IMR-90 (cell line): ENCODE measurements at regions not wholly inside any gene's neighbourhood (a gene's known extent, or its start where the extent isn't known, plus 50 kb on each side); places are given as distances from the start of the nearest gene placed in this dataset.

ENCODE experiments used
- ATAC-seq: fragments of 200-7000 bp; cut with Tn5 transposase; 2 replicates; pipeline ENCODE4 v1.9.1; 2020; ENCODE audit warnings: low read depth, mild to moderate bottlenecking, moderate library complexity
- BruUV-seq: library from RNA; stranded (reverse); fragments of 400-500 nt; replicated peaks from 2 replicates; lab custom pipeline; 2021; lab: Mats Ljungman, UMichigan
- CTCF ChIA-PET: fragments of 300-600 bp; formaldehyde crosslinking; extraction: SDS; loops from one replicate; lab custom pipeline; 2021; ENCODE audit warnings: antibody characterized with exemption; lab: Yijun Ruan, JAX
- POLR2A ChIA-PET: fragments of 300-600 bp; sonication (Branson Sonifier 250); formaldehyde crosslinking; loops from one replicate; lab custom pipeline; 2022; ENCODE audit warnings: antibody characterized with exemption; ENCODE audit not compliant: unreplicated experiment; lab: Charles Lee
- DNase-seq: peaks from one replicate; pipeline ENCODE4 v3.0.0; 2013
- H2AFZ ChIP-seq: replicated peaks from 2 replicates; pipeline ENCODE3; 2013; ENCODE audit warnings: low read length, mild to moderate bottlenecking; ENCODE audit not compliant: poor library complexity
- H2AK5ac ChIP-seq: 2 replicates; pipeline ENCODE4 v1.6.1; 2013; ENCODE audit warnings: low read depth, low read length, inconsistent platforms
- H2AK9ac ChIP-seq: replicated peaks from 2 replicates; pipeline ENCODE3; 2013; ENCODE audit warnings: mild to moderate bottlenecking, low read depth, low read length, moderate library complexity; ENCODE audit not compliant: poor library complexity
- H2BK120ac ChIP-seq: 2 replicates; pipeline ENCODE4 v1.6.1; 2013; ENCODE audit warnings: low read depth, low read length, inconsistent platforms
- H2BK15ac ChIP-seq: 3 replicates; pipeline ENCODE4 v1.6.1; 2013; ENCODE audit warnings: low read depth, low read length, inconsistent platforms
- H2BK20ac ChIP-seq: 2 replicates; pipeline ENCODE4 v1.6.1; 2013; ENCODE audit warnings: low read depth, mild to moderate bottlenecking, inconsistent platforms, low read length, moderate library complexity
- H2BK5ac ChIP-seq: 2 replicates; pipeline ENCODE4 v1.6.1; 2013; ENCODE audit warnings: mild to moderate bottlenecking, low read depth, low read length, inconsistent platforms; ENCODE audit not compliant: poor library complexity, severe bottlenecking
- H3K14ac ChIP-seq: replicated peaks from 2 replicates; pipeline ENCODE4 v1.6.1; 2013; ENCODE audit warnings: low read depth, low read length, inconsistent platforms
- H3K18ac ChIP-seq: 2 replicates; pipeline ENCODE4 v1.6.1; 2013; ENCODE audit warnings: low read depth, low read length, control low read depth
- H3K23ac ChIP-seq: 2 replicates; pipeline ENCODE4 v1.6.1; 2013; ENCODE audit warnings: low read depth, low read length, inconsistent platforms
- H3K27ac ChIP-seq: 2 replicates; pipeline ENCODE4 v1.5.1; 2013; ENCODE audit warnings: mild to moderate bottlenecking, control low read depth, low read length; ENCODE audit not compliant: insufficient read depth
- H3K27me3 ChIP-seq: 2 replicates; pipeline ENCODE4 v1.6.1; 2013; ENCODE audit warnings: low read length; ENCODE audit not compliant: control insufficient read depth, insufficient read depth
- H3K36me3 ChIP-seq: 2 replicates; pipeline ENCODE4 v1.6.1; 2013; ENCODE audit warnings: low read length, mixed read lengths; ENCODE audit not compliant: control insufficient read depth, insufficient read depth
- H3K4ac ChIP-seq: 2 replicates; pipeline ENCODE4 v1.6.1; 2013; ENCODE audit warnings: low read depth, low read length, inconsistent platforms
- H3K4me1 ChIP-seq: 2 replicates; pipeline ENCODE4 v1.6.1; 2013; ENCODE audit warnings: low read length, mixed read lengths; ENCODE audit not compliant: control insufficient read depth, insufficient read depth
- H3K4me2 ChIP-seq: 2 replicates; pipeline ENCODE4 v1.6.1; 2013; ENCODE audit warnings: low read depth, mild to moderate bottlenecking, control low read depth, low read length, moderate library complexity
- H3K4me3 ChIP-seq: 2 replicates; pipeline ENCODE4 v1.5.1; 2013; ENCODE audit warnings: low read depth, mild to moderate bottlenecking, control low read depth, low read length, moderate library complexity; ENCODE audit not compliant: insufficient read depth
- H3K56ac ChIP-seq: 2 replicates; pipeline ENCODE4 v1.6.1; 2013; ENCODE audit warnings: low read length, inconsistent platforms; ENCODE audit not compliant: insufficient read depth; ENCODE audit errors: extremely low read depth
- H3K79me1 ChIP-seq, 2 experiments: 2 replicates each; pipeline ENCODE4 v1.6.1; 2013; ENCODE audit warnings: low read length in 2 of 2, inconsistent platforms in 1 of 2, low read depth in 1 of 2
- H3K9ac ChIP-seq: 2 replicates; pipeline ENCODE4 v1.6.1; 2013; ENCODE audit warnings: low read depth, low read length, control low read depth
- H3K9me1 ChIP-seq: 2 replicates; pipeline ENCODE4 v1.6.1; 2013; ENCODE audit warnings: low read length, inconsistent platforms; ENCODE audit not compliant: insufficient read depth
- H3K9me3 ChIP-seq: 2 replicates; pipeline ENCODE4 v1.6.1; 2013; ENCODE audit warnings: low read length; ENCODE audit not compliant: control insufficient read depth, insufficient read depth
- H4K20me1 ChIP-seq: 2 replicates; pipeline ENCODE4 v1.6.1; 2013; ENCODE audit warnings: low read length, inconsistent platforms; ENCODE audit not compliant: insufficient read depth
- H4K5ac ChIP-seq: 2 replicates; pipeline ENCODE4 v1.6.1; 2013; ENCODE audit warnings: mild to moderate bottlenecking, low read depth, low read length, control low read depth
- H4K8ac ChIP-seq, 2 experiments: 2 replicates each; pipeline ENCODE4 v1.6.1; 2013; ENCODE audit warnings: low read depth in 2 of 2, low read length in 2 of 2, control low read depth in 1 of 2, inconsistent platforms in 1 of 2
- H4K91ac ChIP-seq: 2 replicates; pipeline ENCODE4 v1.6.1; 2013; ENCODE audit warnings: low read depth, low read length, inconsistent platforms; ENCODE audit not compliant: insufficient read depth
- BHLHE40 ChIP-seq: fragments of 150-350 bp; IDR thresholded peaks from 2 replicates; pipeline ENCODE4 v1.6.1; 2016; ENCODE audit warnings: mild to moderate bottlenecking, low read depth, low read length
- CEBPB ChIP-seq: IDR thresholded peaks from 2 replicates; pipeline ENCODE4 v1.6.1; 2012; ENCODE audit warnings: low read depth, low read length, improper control_type of control experiment
- CHD1 ChIP-seq: IDR thresholded peaks from 2 replicates; pipeline ENCODE4 v1.6.1; 2012; ENCODE audit warnings: low read depth, low read length, improper control_type of control experiment
- MAFK ChIP-seq: IDR thresholded peaks from 2 replicates; pipeline ENCODE4 v1.6.1; 2012; ENCODE audit warnings: low read depth, low read length, improper control_type of control experiment
- MAZ ChIP-seq: IDR thresholded peaks from 2 replicates; pipeline ENCODE4 v1.6.1; 2012; ENCODE audit warnings: low read depth, mild to moderate bottlenecking, low read length, improper control_type of control experiment, moderate library complexity, borderline replicate concordance
- NFE2L2 ChIP-seq: fragments of 150-350 bp; IDR thresholded peaks from 2 replicates; pipeline ENCODE4 v1.6.1; 2016; ENCODE audit warnings: low read depth, mild to moderate bottlenecking, low read length
- POLR2A ChIP-seq: IDR thresholded peaks from 2 replicates; pipeline ENCODE4 v1.6.1; 2012; ENCODE audit warnings: mild to moderate bottlenecking, low read depth, low read length
- RCOR1 ChIP-seq: IDR thresholded peaks from 2 replicates; pipeline ENCODE4 v1.6.1; 2012; ENCODE audit warnings: mild to moderate bottlenecking, low read length, improper control_type of control experiment; ENCODE audit not compliant: insufficient replicate concordance
- RFX5 ChIP-seq: IDR thresholded peaks from 2 replicates; pipeline ENCODE4 v1.8.0; 2012; ENCODE audit warnings: low read depth, mild to moderate bottlenecking, low read length, moderate library complexity
- SMC3 ChIP-seq: fragments of 150-350 bp; IDR thresholded peaks from 2 replicates; pipeline ENCODE4 v1.6.1; 2016; ENCODE audit warnings: low read depth, mild to moderate bottlenecking, antibody characterized with exemption, low read length, moderate library complexity
- WGBS, 2 experiments: methylation state at CpG; one replicate each; pipeline versions ENCODE4 v1.1.5 to v1.1.7; 2013; ENCODE audit warnings: missing lambda C conversion rate in 2 of 2; ENCODE audit not compliant: insufficient read length in 1 of 2; ENCODE audit errors: extremely low coverage in 2 of 2; 5-methylcytosine and 5-hydroxymethylcytosine counted together
- dilution Hi-C: fragments of 300-500 bp; cut with HindIII; formaldehyde crosslinking; loops from one replicate; pipeline ENCODE4 v1.14.3; 2018; ENCODE audit warnings: low sequenced_read_pairs; ENCODE audit not compliant: unreplicated experiment
- in situ Hi-C: fragments of 300-500 bp; cut with MboI; formaldehyde crosslinking; loops from 3 replicates; pipeline ENCODE4 v1.14.3; 2019; ENCODE audit warnings: low sequenced_read_pairs, inconsistent platforms, mixed read lengths
- intact Hi-C: fragments of 100-400 bp; cut with micrococcal nuclease; formaldehyde crosslinking; loops from 2 replicates; pipeline ENCODE4 v1.10.0; 2022
- TF ChIP-seq, protein P1 (sequence below): fragments of 150-350 bp; IDR thresholded peaks from 2 replicates; pipeline ENCODE4 v1.6.1; 2016; ENCODE audit warnings: low read depth, mild to moderate bottlenecking, low read length, moderate library complexity, borderline replicate concordance

DNA sequence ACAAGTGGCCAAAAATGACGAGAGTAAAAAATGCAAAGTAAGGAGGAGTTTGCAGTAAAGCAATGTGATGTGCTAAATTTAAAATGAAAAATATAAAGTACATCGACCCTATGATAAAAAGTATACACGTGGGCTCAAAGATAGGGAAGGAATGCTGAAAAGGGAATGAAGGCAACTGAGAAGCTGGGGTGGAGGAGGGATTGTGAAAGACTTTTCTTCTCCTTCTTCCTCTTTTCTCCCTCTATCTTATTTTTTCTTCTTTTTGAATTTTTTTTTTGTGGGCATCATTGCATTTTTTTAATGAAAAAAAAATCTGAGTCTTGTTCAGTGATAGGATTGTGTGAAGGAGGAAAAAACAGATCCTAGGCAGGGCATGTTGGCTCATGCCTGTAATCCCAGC lies 57.6 kb upstream of the STK17B start:
- no peak overlapping the region for H3K18ac ChIP-seq
- TF ChIP-seq, protein P1, sequence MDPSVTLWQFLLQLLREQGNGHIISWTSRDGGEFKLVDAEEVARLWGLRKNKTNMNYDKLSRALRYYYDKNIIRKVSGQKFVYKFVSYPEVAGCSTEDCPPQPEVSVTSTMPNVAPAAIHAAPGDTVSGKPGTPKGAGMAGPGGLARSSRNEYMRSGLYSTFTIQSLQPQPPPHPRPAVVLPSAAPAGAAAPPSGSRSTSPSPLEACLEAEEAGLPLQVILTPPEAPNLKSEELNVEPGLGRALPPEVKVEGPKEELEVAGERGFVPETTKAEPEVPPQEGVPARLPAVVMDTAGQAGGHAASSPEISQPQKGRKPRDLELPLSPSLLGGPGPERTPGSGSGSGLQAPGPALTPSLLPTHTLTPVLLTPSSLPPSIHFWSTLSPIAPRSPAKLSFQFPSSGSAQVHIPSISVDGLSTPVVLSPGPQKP = no peak
- TF ChIP-seq CHD1 (no peak), MAFK (no peak), BHLHE40 (no peak), CEBPB (no peak), RCOR1 (no peak), MAZ (no peak), SMC3 (no peak), RFX5 (no peak), NFE2L2 (no peak), POLR2A (no peak)
- no peaks in the 10 kb centered on the region for H3K27me3 ChIP-seq
- no peak overlapping the region for H4K5ac ChIP-seq
- H2AK9ac ChIP-seq = no peak overlapping the region
- ChIA-PET POLR2A (no interaction called here), CTCF (interaction anchor here (0.7 kb wide), 1 partner anchor 18 kb away, joined by 3 read pairs; no protein-coding TSS in a partner anchor)
- no CpG with 5 or more reads among the region's 3 CpGs for WGBS, 2 experiments
- no peaks in the 10 kb centered on the region; the same call in 1 of the 2 replicates for H3K9me1 ChIP-seq
- no peak overlapping the region for H3K9ac ChIP-seq
- no peak overlapping the region; the same call in 1 of the 2 replicates for H2AK5ac ChIP-seq
- no peaks in the 10 kb centered on the region for H4K20me1 ChIP-seq
- no peak overlapping the region for H2BK5ac ChIP-seq
- no peak overlapping the region for H2BK20ac ChIP-seq
- no peak overlapping the region for H3K14ac ChIP-seq
- H4K8ac ChIP-seq = no peak overlapping the region
- no peak overlapping the region for H2BK120ac ChIP-seq
- H3K56ac ChIP-seq = no peak overlapping the region
- BruUV-seq = no TSS peak
- H4K91ac ChIP-seq = no peak overlapping the region
- H3K36me3 ChIP-seq = no peaks in the 10 kb centered on the region
- no peak overlapping the region for H3K27ac ChIP-seq
- H3K4me2 ChIP-seq = no peak overlapping the region
- no peak overlapping the region for H2AFZ ChIP-seq
- dilution Hi-C loops (no loop called here), in situ Hi-C loops (no loop called here), intact Hi-C loops (no loop called here)
- H2BK15ac ChIP-seq = no peak overlapping the region
- no peak overlapping the region for H3K4me3 ChIP-seq
- no peak for ATAC-seq
- 0 out of 4 replicates have a peak, but pooled peaks cover 0 to 2% of the 10 kb centered on the region in 2 experiments for H3K79me1 ChIP-seq
- no peak for DNase-seq
- H3K9me3 ChIP-seq = no peaks in the 10 kb centered on the region
- H3K4me1 ChIP-seq = peaks cover 6% of the 10 kb centered on the region; the same call in 1 of the 2 replicates
- no peak overlapping the region for H3K4ac ChIP-seq
- H3K23ac ChIP-seq = no peak overlapping the region
